Natural killer cell (primary cell): ENCODE measurements at regions not wholly inside any gene's neighbourhood (a gene's known extent, or its start where the extent isn't known, plus 50 kb on each side); places are given as distances from the start of the nearest gene placed in this dataset.

Experiments
- ATAC-seq, 3 donors: fragments of 150-1000 bp in 2 of 3; fragments of 200-7000 bp in 1 of 3; cut with Tn5 transposase; 1 replicate in 1 of 3; 2 replicates in 2 of 3; pipeline ENCODE4 v1.10.0; 2021; ENCODE audit warnings: mild to moderate bottlenecking in 2 of 3, moderate library complexity in 2 of 3
- DNase-seq, 2 donors: peaks; one replicate each; pipeline versions ENCODE4 v3.0.0 to v3.0.0-alpha.2; 2013 to 2021; ENCODE audit warnings: mixed read lengths in 1 of 2
- H3K27ac ChIP-seq: one replicate; pipeline ENCODE4 v1.5.1; 2013; ENCODE audit warnings: mild to moderate bottlenecking, low read length
- H3K27me3 ChIP-seq: one replicate; pipeline ENCODE4 v1.6.1; 2013; ENCODE audit warnings: low read length; ENCODE audit not compliant: control insufficient read depth, insufficient read depth
- H3K36me3 ChIP-seq: one replicate; pipeline ENCODE4 v1.6.1; 2013; ENCODE audit warnings: low read length; ENCODE audit not compliant: control insufficient read depth, insufficient read depth
- H3K4me1 ChIP-seq: one replicate; pipeline ENCODE4 v1.6.1; 2013; ENCODE audit warnings: low read length; ENCODE audit not compliant: control insufficient read depth, insufficient read depth
- H3K4me3 ChIP-seq: one replicate; pipeline ENCODE4 v1.5.1; 2013; ENCODE audit warnings: low read length
- H3K9me3 ChIP-seq: one replicate; pipeline ENCODE4 v1.6.1; 2013; ENCODE audit warnings: low read length; ENCODE audit not compliant: control insufficient read depth, insufficient read depth
- H3K27ac Mint-ChIP-seq, 2 donors: one replicate each; pipeline ENCODE4 v1.8.0; 2022; ENCODE audit warnings: mild to moderate bottlenecking in 2 of 2, mixed read lengths in 2 of 2, moderate library complexity in 1 of 2
- H3K27me3 Mint-ChIP-seq, 2 donors: one replicate each; pipeline ENCODE4 v1.8.0; 2022; ENCODE audit warnings: low read depth in 2 of 2, mixed read lengths in 2 of 2
- H3K36me3 Mint-ChIP-seq: one replicate; pipeline ENCODE4 v1.8.0; 2022; ENCODE audit warnings: mixed read lengths
- H3K4me1 Mint-ChIP-seq, 2 donors: one replicate each; pipeline ENCODE4 v1.8.0; 2022; ENCODE audit warnings: mixed read lengths in 2 of 2
- H3K4me3 Mint-ChIP-seq: one replicate; pipeline ENCODE4 v1.8.0; 2022; ENCODE audit warnings: mild to moderate bottlenecking, moderate library complexity, mixed read lengths
- H3K9me3 Mint-ChIP-seq, 2 donors: one replicate each; pipeline ENCODE4 v1.8.0; 2022; ENCODE audit warnings: mixed read lengths in 2 of 2
- WGBS: methylation state at CpG from one replicate; pipeline ENCODE4 v1.1.7; 2013; ENCODE audit warnings: missing lambda C conversion rate; ENCODE audit not compliant: insufficient coverage; 5-methylcytosine and 5-hydroxymethylcytosine counted together
- intact Hi-C: fragments of 100-400 bp; cut with micrococcal nuclease; formaldehyde crosslinking; loops from one replicate; pipeline ENCODE4 v1.14.2; 2022
- TF ChIP-seq, protein P1 (sequence below): fragments of 200-600 bp; IDR thresholded peaks from one replicate; pipeline ENCODE4 v1.8.0; 2022; ENCODE audit warnings: antibody characterized with exemption

DNA sequence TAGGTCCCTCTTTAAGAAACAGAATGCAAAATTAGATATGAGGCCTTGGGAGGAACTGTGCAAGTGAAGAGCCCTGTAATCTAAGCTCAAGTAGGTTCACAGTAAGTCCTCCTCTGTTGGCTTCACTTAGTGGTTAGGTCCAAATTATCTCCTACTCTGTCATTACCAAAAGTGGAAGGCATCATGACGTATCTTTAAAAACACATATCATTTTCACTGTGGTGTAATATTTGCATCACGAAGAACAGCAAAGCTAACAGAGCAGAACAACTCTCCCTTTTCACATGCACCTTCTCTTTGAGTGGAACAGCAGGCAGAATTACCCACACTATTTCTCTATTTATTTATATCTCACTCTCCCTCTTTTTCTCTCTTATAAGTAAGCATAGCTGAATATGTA lies 240.5 kb upstream of the CCNH start:
- peaks cover 4 to 10% of the 10 kb centered on the region in 2 donors for H3K9me3 Mint-ChIP-seq
- no peaks in the 10 kb centered on the region for H3K36me3 Mint-ChIP-seq
- H3K4me3 Mint-ChIP-seq, result no peak overlapping the region
- H3K4me3 ChIP-seq, result no peak overlapping the region
- no peaks in the 10 kb centered on the region for H3K9me3 ChIP-seq
- H3K27ac Mint-ChIP-seq, result no peak overlapping the region
- H3K4me1 Mint-ChIP-seq, result no peaks in the 10 kb centered on the region
- no peaks in the 10 kb centered on the region for H3K27me3 ChIP-seq
- H3K36me3 ChIP-seq, result no peaks in the 10 kb centered on the region
- DNase-seq (no peak), ATAC-seq (no peak)
- intact Hi-C loops, result no loop called here
- no peaks in the 10 kb centered on the region for H3K4me1 ChIP-seq
- WGBS, result 93% methylated on average over 2 of the region's 2 CpGs
- H3K27ac ChIP-seq, result no peak overlapping the region
- no peaks in the 10 kb centered on the region for H3K27me3 Mint-ChIP-seq
- TF ChIP-seq, protein P1, sequence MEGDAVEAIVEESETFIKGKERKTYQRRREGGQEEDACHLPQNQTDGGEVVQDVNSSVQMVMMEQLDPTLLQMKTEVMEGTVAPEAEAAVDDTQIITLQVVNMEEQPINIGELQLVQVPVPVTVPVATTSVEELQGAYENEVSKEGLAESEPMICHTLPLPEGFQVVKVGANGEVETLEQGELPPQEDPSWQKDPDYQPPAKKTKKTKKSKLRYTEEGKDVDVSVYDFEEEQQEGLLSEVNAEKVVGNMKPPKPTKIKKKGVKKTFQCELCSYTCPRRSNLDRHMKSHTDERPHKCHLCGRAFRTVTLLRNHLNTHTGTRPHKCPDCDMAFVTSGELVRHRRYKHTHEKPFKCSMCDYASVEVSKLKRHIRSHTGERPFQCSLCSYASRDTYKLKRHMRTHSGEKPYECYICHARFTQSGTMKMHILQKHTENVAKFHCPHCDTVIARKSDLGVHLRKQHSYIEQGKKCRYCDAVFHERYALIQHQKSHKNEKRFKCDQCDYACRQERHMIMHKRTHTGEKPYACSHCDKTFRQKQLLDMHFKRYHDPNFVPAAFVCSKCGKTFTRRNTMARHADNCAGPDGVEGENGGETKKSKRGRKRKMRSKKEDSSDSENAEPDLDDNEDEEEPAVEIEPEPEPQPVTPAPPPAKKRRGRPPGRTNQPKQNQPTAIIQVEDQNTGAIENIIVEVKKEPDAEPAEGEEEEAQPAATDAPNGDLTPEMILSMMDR, result no peak

DNA sequence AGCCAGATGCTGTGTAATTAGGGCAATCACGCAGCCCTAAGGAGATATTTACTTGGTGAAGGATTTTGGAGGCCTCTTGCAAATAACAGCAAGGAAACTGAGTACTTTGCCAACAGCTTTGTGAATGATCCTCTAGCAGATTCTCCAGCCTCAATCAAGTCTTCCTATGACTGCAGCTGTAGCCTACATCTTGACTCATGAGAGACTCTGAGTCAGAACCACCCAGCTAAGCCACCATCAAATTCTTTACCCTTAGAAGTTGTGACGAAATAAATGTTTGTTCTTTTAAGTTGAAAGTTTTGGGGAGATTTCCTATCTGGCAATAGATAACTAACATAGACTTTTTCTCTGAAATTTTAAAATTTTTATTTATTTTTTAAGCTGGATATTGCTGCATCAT lies 237.6 kb upstream of the CCNH start:
- Mint-ChIP-seq H3K27ac (no peak overlapping the region), H3K27me3 (no peaks in the 10 kb centered on the region), H3K4me3 (no peak overlapping the region), H3K36me3 (no peaks in the 10 kb centered on the region), H3K4me1 (no peaks in the 10 kb centered on the region), H3K9me3 (peaks cover 3 to 6% of the 10 kb centered on the region in 2 donors)
- Histone ChIP-seq H3K27ac (no peak overlapping the region), H3K9me3 (no peaks in the 10 kb centered on the region), H3K4me3 (no peak overlapping the region), H3K36me3 (no peaks in the 10 kb centered on the region), H3K27me3 (no peaks in the 10 kb centered on the region), H3K4me1 (no peaks in the 10 kb centered on the region)
- intact Hi-C loops, result no loop called here
- ATAC-seq, result no peak
- WGBS, result 50% methylated on average over 1 of the region's 2 CpGs
- DNase-seq, result no peak
- TF ChIP-seq, protein P1, result no peak

DNA sequence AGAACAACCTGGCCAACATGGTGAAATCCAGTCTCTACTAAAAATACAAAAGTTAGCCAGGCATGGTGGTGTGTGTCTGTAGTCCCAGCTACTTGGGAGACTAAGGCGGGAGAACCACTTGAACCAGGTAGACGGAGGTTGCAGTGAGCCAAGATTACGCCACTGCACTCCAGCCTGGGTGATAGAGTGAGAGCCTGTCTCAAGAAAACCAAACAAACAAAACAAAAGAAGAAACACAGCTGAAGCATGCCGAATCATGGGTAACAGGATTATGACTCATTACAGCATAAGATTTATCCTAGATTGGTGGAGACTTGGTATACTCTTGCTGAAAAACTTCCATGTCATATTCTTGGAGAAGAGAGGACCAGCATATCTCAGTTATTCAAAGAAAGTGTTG lies 236.7 kb upstream of the CCNH start:
- no peak overlapping the region for H3K27ac Mint-ChIP-seq
- Histone ChIP-seq H3K27me3 (no peaks in the 10 kb centered on the region), H3K4me3 (no peak overlapping the region), H3K27ac (no peak overlapping the region), H3K36me3 (no peaks in the 10 kb centered on the region), H3K9me3 (no peaks in the 10 kb centered on the region), H3K4me1 (no peaks in the 10 kb centered on the region)
- H3K9me3 Mint-ChIP-seq, result peaks cover 3 to 5% of the 10 kb centered on the region in 2 donors
- ATAC-seq (no peak), DNase-seq (no peak)
- intact Hi-C loops, result no loop called here
- TF ChIP-seq, protein P1, result no peak
- no peaks in the 10 kb centered on the region for H3K36me3 Mint-ChIP-seq
- no peaks in the 10 kb centered on the region for H3K4me1 Mint-ChIP-seq
- WGBS, result 100% methylated on average over 3 of the region's 4 CpGs
- no peak overlapping the region for H3K4me3 Mint-ChIP-seq
- H3K27me3 Mint-ChIP-seq, result no peaks in the 10 kb centered on the region

DNA sequence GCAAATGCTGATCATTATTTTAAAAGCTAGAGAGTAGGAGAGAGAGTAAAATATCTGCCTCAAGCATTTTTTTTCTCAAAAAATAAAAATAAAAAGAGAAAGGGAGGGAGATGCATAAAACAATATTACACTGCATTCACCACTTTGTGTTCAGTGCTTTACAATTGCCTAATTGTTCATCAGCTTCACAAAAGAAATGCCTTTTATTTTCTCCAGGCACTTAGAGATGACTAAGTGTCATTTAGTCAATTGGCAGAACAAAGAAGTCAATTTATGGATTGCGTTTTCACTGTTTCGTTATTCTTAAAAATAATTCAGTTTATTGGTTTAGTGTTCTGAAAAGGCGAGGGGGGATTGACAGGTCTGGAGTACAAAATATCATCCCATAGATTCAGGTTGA lies 232.5 kb upstream of the CCNH start:
- TF ChIP-seq, protein P1, result no peak
- Mint-ChIP-seq H3K27ac (no peak overlapping the region), H3K36me3 (no peaks in the 10 kb centered on the region), H3K27me3 (no peaks in the 10 kb centered on the region), H3K4me3 (no peak overlapping the region), H3K9me3 (peaks cover 3% of the 10 kb centered on the region in 2 donors), H3K4me1 (no peaks in the 10 kb centered on the region)
- Histone ChIP-seq H3K4me3 (no peak overlapping the region), H3K36me3 (no peaks in the 10 kb centered on the region), H3K9me3 (no peaks in the 10 kb centered on the region), H3K27me3 (no peaks in the 10 kb centered on the region), H3K4me1 (no peaks in the 10 kb centered on the region), H3K27ac (no peak overlapping the region)
- intact Hi-C loops, result no loop called here
- ATAC-seq (no peak), DNase-seq (no peak)
- WGBS, result 90% methylated on average over 2 of the region's 3 CpGs
